HCT116 (cell line): ENCODE measurements at regions not wholly inside any gene's neighbourhood (a gene's known extent, or its start where the extent isn't known, plus 50 kb on each side); places are given as distances from the start of the nearest gene placed in this dataset.

Source experiments
- ATAC-seq: fragments of 200-7000 bp; cut with Tn5 transposase; 2 replicates; pipeline ENCODE4 v1.9.1; 2020; ENCODE audit warnings: mild to moderate bottlenecking, moderate library complexity
- BruUV-seq: library from RNA; stranded (reverse); fragments of 400-500 nt; replicated peaks from 2 replicates; lab custom pipeline; 2021; lab: Mats Ljungman, UMichigan
- CTCF ChIA-PET: fragments of 300-600 bp; sonication (Branson Sonifier 250); formaldehyde crosslinking; loops from one replicate; lab custom pipeline; 2021; ENCODE audit warnings: antibody characterized with exemption; lab: Charles Lee
- POLR2A ChIA-PET: fragments of 300-600, 350-600 bp; sonication (Branson Sonifier 250); formaldehyde crosslinking; loops from one replicate; lab custom pipeline; 2021; ENCODE audit warnings: antibody characterized with exemption; lab: Charles Lee
- RAD21 ChIA-PET, 2 experiments: fragments of 300-600 bp; sonication (Branson Sonifier 250); formaldehyde crosslinking; loops; one replicate each; lab custom pipeline; 2023; ENCODE audit warnings: low total read pairs in 2 of 2; ENCODE audit not compliant: uncharacterized antibody in 2 of 2, unreplicated experiment in 2 of 2, low non-redundant PET in 1 of 2; lab: Charles Lee
- DNase-seq: peaks from one replicate; pipeline ENCODE4 v3.0.0-alpha.2; 2010; ENCODE audit warnings: low read depth, low spot score
- H2AFZ ChIP-seq: fragments of 200-600 bp; shearing (Covaris generic), sonication (generic); 2 replicates; pipeline ENCODE4 v1.6.1; 2017; ENCODE audit warnings: low read depth, mixed run types, mixed read lengths, antibody characterized with exemption, low read length; ENCODE audit not compliant: poor library complexity, severe bottlenecking
- H3K27ac ChIP-seq: 2 replicates; pipeline ENCODE4 v1.5.1; 2012; ENCODE audit warnings: low read depth, low read length
- H3K27me3 ChIP-seq: fragments of 200-600 bp; sonication (generic); 2 replicates; pipeline ENCODE4 v1.6.1; 2016; ENCODE audit warnings: mixed run types, low read length, mixed read lengths; ENCODE audit not compliant: insufficient read depth
- H3K36me3 ChIP-seq, 2 experiments: fragments of 200-500 bp in 1 of 2; fragments of 200-600 bp in 1 of 2; sonication (Bioruptor generic) in 1 of 2; sonication (generic) in 1 of 2; 2 replicates each; pipeline versions ENCODE4 v1.5.1 to v1.6.1; 2014 to 2016; ENCODE audit warnings: low read length in 2 of 2, inconsistent platforms in 1 of 2, mixed read lengths in 1 of 2, mixed run types in 1 of 2; ENCODE audit not compliant: insufficient read depth in 2 of 2, control insufficient read depth in 1 of 2
- H3K4me1 ChIP-seq, 2 experiments: fragments of 200-600 bp in 1 of 2; sonication (generic) in 1 of 2; 2 replicates each; pipeline versions ENCODE4 v1.5.1 to v1.6.1; 2012 to 2017; ENCODE audit warnings: low read length in 2 of 2, inconsistent platforms in 1 of 2, mild to moderate bottlenecking in 1 of 2, mixed read lengths in 1 of 2, mixed run types in 1 of 2, moderate library complexity in 1 of 2; ENCODE audit not compliant: insufficient read depth in 2 of 2, control insufficient read depth in 1 of 2
- H3K4me2 ChIP-seq: fragments of 200-600 bp; sonication (generic); 2 replicates; pipeline ENCODE4 v1.6.1; 2017; ENCODE audit warnings: mixed run types, low read length, mixed read lengths
- H3K4me3 ChIP-seq, 2 experiments: fragments of 200-600 bp in 1 of 2; sonication (generic) in 1 of 2; replicated peaks in 1 of 2; 2 replicates each; pipeline ENCODE4 v1.5.1; 2011 to 2016; ENCODE audit warnings: low read length in 2 of 2, control low read depth in 1 of 2, low read depth in 1 of 2, mild to moderate bottlenecking in 1 of 2, mixed read lengths in 1 of 2, mixed run types in 1 of 2
- H3K79me2 ChIP-seq: fragments of 200-600 bp; sonication (generic); 2 replicates; pipeline ENCODE4 v1.6.1; 2017; ENCODE audit warnings: mild to moderate bottlenecking, mixed run types, low read length, moderate library complexity, mixed read lengths; ENCODE audit not compliant: insufficient read depth
- H3K9ac ChIP-seq: fragments of 200-600 bp; sonication (generic); 2 replicates; pipeline ENCODE4 v1.6.1; 2016; ENCODE audit warnings: low read length, mixed read lengths
- H3K9me2 ChIP-seq: fragments of 200-600 bp; sonication (generic), shearing (Covaris generic); 2 replicates; pipeline ENCODE4 v1.6.1; 2017; ENCODE audit warnings: mixed run types, mild to moderate bottlenecking, moderate library complexity; ENCODE audit not compliant: insufficient read depth
- H3K9me3 ChIP-seq, 2 experiments: fragments of 200-500 bp in 1 of 2; fragments of 200-600 bp in 1 of 2; sonication (Bioruptor generic) in 1 of 2; sonication (generic) in 1 of 2; 2 replicates each; pipeline ENCODE4 v1.6.1; 2014 to 2017; ENCODE audit warnings: low read length in 2 of 2, mixed read lengths in 2 of 2, inconsistent platforms in 1 of 2, low read depth in 1 of 2, mild to moderate bottlenecking in 1 of 2, mixed run types in 1 of 2, moderate library complexity in 1 of 2; ENCODE audit not compliant: control insufficient read depth in 1 of 2, insufficient read depth in 1 of 2
- H4K20me1 ChIP-seq: fragments of 200-600 bp; sonication (generic), shearing (Covaris generic); 2 replicates; pipeline ENCODE4 v1.6.1; 2017; ENCODE audit warnings: mixed run types, mild to moderate bottlenecking, moderate library complexity; ENCODE audit not compliant: insufficient read depth
- EZH2 ChIP-seq: fragments of 200-600 bp; sonication (generic); IDR thresholded peaks from 2 replicates; pipeline ENCODE4 v1.6.1; 2017; ENCODE audit warnings: antibody characterized with exemption, mixed run types
- EZH2phosphoT487 ChIP-seq: fragments of 200-600 bp; IDR thresholded peaks from 2 replicates; pipeline ENCODE4 v1.6.1; 2018; ENCODE audit warnings: antibody characterized with exemption, borderline replicate concordance
- POLR2A ChIP-seq: IDR thresholded peaks from 2 replicates; pipeline ENCODE4 v1.7.0; 2011; ENCODE audit warnings: borderline replicate concordance; ENCODE audit not compliant: insufficient read depth, insufficient read length; ENCODE audit errors: extremely low read depth
- SRF ChIP-seq: IDR thresholded peaks from 2 replicates; pipeline ENCODE4 v1.6.1; 2012; ENCODE audit warnings: low read depth
- TCF7L2 ChIP-seq: IDR thresholded peaks from 2 replicates; pipeline ENCODE4 v1.7.0; 2011; ENCODE audit warnings: borderline replicate concordance, inconsistent platforms; ENCODE audit not compliant: insufficient read depth, insufficient read length; ENCODE audit errors: extremely low read depth
- ZFX ChIP-seq: fragments of 450-650 bp; IDR thresholded peaks from 2 replicates; pipeline ENCODE4 v1.6.1; 2017
- intact Hi-C: fragments of 100-400 bp; cut with micrococcal nuclease; formaldehyde crosslinking; loops from 2 replicates; pipeline ENCODE4 v1.10.0; 2022
- TF ChIP-seq, protein P1 (sequence below), 3 experiments: fragments of 200-600 bp in 1 of 3; sonication (generic) in 1 of 3; IDR thresholded peaks in 2 of 3; conservative IDR thresholded peaks in 1 of 3; 2 replicates each; pipeline ENCODE4 v1.5.1; 2012 to 2017; ENCODE audit warnings: low read depth in 2 of 3, low read length in 2 of 3, antibody characterized with exemption in 1 of 3, borderline replicate concordance in 1 of 3, control low read depth in 1 of 3, mild to moderate bottlenecking in 1 of 3, mixed read lengths in 1 of 3, mixed run types in 1 of 3, moderate library complexity in 1 of 3; ENCODE audit not compliant: insufficient read depth in 1 of 3
- TF ChIP-seq, protein P2 (sequence below): IDR thresholded peaks from 2 replicates; pipeline ENCODE4 v1.6.1; 2012; ENCODE audit warnings: low read depth

DNA sequence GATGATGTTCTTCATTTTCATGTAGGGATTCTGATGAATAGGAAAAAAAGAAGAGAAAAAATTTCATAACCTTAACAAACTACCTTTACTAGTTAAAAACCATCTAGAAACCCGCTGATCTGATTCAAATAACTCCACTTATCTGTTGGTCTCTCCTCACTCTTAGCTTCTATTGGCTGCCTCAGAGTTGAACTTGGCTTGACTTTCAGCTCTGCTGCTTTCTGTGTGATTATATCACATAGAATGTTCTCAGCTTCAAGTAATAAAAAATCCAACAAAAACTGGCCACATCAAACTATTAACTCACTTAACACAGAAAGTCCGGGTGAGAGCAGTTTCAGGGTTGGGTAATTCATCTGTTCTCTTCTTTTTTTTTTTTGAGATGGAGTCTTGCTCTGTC, 126.8 kb upstream of the RASGRP1 start:
- ChIA-PET POLR2A (interaction anchor here (1.1 kb wide), 1 partner anchor 250 kb away, joined by 3 read pairs; no protein-coding TSS in a partner anchor), CTCF (interaction anchor here (0.7 to 4.5 kb wide), 17 partner anchors 8 to 701 kb away, joined by 3 to 38 read pairs (median 4); partner anchors contain the start of genes FAM98B and RASGRP1), RAD21 (interaction anchor here in 1 of 2 experiments (0.5 kb wide), 1 partner anchor 215 kb away, joined by 3 read pairs; no protein-coding TSS in a partner anchor)
- no peak overlapping the region for H3K9ac ChIP-seq
- no peaks in the 10 kb centered on the region for H4K20me1 ChIP-seq
- no peaks in the 10 kb centered on the region for H3K9me2 ChIP-seq
- no peak overlapping the region for H2AFZ ChIP-seq
- peaks cover 0 to 10% of the 10 kb centered on the region in 2 experiments; a peak in 1 of 4 replicates for H3K4me1 ChIP-seq
- H3K4me3 ChIP-seq, result no peak overlapping the region
- H3K4me2 ChIP-seq, result no peak overlapping the region
- intact Hi-C loops, result loop anchor here (5.0 kb wide), 1 partner anchor 694 kb away; no protein-coding TSS in a partner anchor
- DNase-seq, result no peak
- ATAC-seq, result no peak
- TF ChIP-seq, protein P1, sequence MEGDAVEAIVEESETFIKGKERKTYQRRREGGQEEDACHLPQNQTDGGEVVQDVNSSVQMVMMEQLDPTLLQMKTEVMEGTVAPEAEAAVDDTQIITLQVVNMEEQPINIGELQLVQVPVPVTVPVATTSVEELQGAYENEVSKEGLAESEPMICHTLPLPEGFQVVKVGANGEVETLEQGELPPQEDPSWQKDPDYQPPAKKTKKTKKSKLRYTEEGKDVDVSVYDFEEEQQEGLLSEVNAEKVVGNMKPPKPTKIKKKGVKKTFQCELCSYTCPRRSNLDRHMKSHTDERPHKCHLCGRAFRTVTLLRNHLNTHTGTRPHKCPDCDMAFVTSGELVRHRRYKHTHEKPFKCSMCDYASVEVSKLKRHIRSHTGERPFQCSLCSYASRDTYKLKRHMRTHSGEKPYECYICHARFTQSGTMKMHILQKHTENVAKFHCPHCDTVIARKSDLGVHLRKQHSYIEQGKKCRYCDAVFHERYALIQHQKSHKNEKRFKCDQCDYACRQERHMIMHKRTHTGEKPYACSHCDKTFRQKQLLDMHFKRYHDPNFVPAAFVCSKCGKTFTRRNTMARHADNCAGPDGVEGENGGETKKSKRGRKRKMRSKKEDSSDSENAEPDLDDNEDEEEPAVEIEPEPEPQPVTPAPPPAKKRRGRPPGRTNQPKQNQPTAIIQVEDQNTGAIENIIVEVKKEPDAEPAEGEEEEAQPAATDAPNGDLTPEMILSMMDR (IDR thresholded peaks at IDR 0.05 in 2 of 3, conservative IDR thresholded peaks at IDR 0.05 in 1 of 3; ENCODE audit: borderline replicate concordance in 1 of 3, insufficient read depth in 1 of 3, low read depth in 2 of 3, low read length in 2 of 3), result no peak
- TF ChIP-seq EZH2phosphoT487 (no peak), TCF7L2 (no peak), SRF (no peak), EZH2 (no peak), POLR2A (no peak), ZFX (no peak)
- TF ChIP-seq, protein P2, sequence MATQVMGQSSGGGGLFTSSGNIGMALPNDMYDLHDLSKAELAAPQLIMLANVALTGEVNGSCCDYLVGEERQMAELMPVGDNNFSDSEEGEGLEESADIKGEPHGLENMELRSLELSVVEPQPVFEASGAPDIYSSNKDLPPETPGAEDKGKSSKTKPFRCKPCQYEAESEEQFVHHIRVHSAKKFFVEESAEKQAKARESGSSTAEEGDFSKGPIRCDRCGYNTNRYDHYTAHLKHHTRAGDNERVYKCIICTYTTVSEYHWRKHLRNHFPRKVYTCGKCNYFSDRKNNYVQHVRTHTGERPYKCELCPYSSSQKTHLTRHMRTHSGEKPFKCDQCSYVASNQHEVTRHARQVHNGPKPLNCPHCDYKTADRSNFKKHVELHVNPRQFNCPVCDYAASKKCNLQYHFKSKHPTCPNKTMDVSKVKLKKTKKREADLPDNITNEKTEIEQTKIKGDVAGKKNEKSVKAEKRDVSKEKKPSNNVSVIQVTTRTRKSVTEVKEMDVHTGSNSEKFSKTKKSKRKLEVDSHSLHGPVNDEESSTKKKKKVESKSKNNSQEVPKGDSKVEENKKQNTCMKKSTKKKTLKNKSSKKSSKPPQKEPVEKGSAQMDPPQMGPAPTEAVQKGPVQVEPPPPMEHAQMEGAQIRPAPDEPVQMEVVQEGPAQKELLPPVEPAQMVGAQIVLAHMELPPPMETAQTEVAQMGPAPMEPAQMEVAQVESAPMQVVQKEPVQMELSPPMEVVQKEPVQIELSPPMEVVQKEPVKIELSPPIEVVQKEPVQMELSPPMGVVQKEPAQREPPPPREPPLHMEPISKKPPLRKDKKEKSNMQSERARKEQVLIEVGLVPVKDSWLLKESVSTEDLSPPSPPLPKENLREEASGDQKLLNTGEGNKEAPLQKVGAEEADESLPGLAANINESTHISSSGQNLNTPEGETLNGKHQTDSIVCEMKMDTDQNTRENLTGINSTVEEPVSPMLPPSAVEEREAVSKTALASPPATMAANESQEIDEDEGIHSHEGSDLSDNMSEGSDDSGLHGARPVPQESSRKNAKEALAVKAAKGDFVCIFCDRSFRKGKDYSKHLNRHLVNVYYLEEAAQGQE, result no peak
- H3K27me3 ChIP-seq, result no peaks in the 10 kb centered on the region
- no peak overlapping the region for H3K27ac ChIP-seq
- H3K36me3 ChIP-seq, result no peaks in the 10 kb centered on the region
- H3K79me2 ChIP-seq, result no peaks in the 10 kb centered on the region
- no TSS peak for BruUV-seq
- no peaks in the 10 kb centered on the region for H3K9me3 ChIP-seq
